Activated CD4-positive, CD25-positive, alpha-beta regulatory T cell treated with anti-CD3 and anti-CD28 coated beads, Interleukin-2, amount 50 U/mL, for 72 hours (primary cell): ENCODE measurements at regions not wholly inside any gene's neighbourhood (a gene's known extent, or its start where the extent isn't known, plus 50 kb on each side); places are given as distances from the start of the nearest gene placed in this dataset.

Source experiments
- DNase-seq: peaks from one replicate; pipeline ENCODE4 v3.0.0; 2021

GRCh38 chr7:441684-442421 is 77.8 kb downstream of the PDGFA start:
- DNase-seq: no peak

GRCh38 chr7:442457-442856 is 77.2 kb downstream of the PDGFA start:
- no peak for DNase-seq

- no peak for DNase-seq
These were observed 76.3 kb downstream of the PDGFA start for GRCh38 chr7:443279-443833.

GRCh38 chr7:444606-445005 is 75.0 kb downstream of the PDGFA start:
- DNase-seq: no peak

GRCh38 chr7:445020-445419 is 74.6 kb downstream of the PDGFA start:
- DNase-seq: no peak

- no peak for DNase-seq
These were observed 73.9 kb downstream of the PDGFA start for GRCh38 chr7:445563-446288.

GRCh38 chr7:446289-446935 is 73.2 kb downstream of the PDGFA start:
- DNase-seq: no peak
